Fibroblast of lung (primary cell): ENCODE measurements at regions not wholly inside any gene's neighbourhood (a gene's known extent, or its start where the extent isn't known, plus 50 kb on each side); places are given as distances from the start of the nearest gene placed in this dataset.

Source experiments
- DNase-seq, 2 donors: peaks; one replicate each; pipeline versions ENCODE4 v3.0.0 to v3.0.0-alpha.2; 2010; ENCODE audit warnings: low read depth in 2 of 2
- H2AFZ ChIP-seq: 2 replicates; pipeline ENCODE4 v1.5.1; 2012; ENCODE audit warnings: low read length, control low read depth, inconsistent platforms
- H3K27ac ChIP-seq: 2 replicates; pipeline ENCODE4 v1.5.1; 2011; ENCODE audit warnings: low read length, control low read depth; ENCODE audit not compliant: insufficient read depth
- H3K27me3 ChIP-seq: 2 replicates; pipeline ENCODE4 v1.5.1; 2011; ENCODE audit warnings: mild to moderate bottlenecking, low read length; ENCODE audit not compliant: control insufficient read depth, insufficient read depth
- H3K36me3 ChIP-seq: 2 replicates; pipeline ENCODE4 v1.5.1; 2011; ENCODE audit warnings: low read length; ENCODE audit not compliant: control insufficient read depth, insufficient read depth
- H3K4me1 ChIP-seq: 2 replicates; pipeline ENCODE4 v1.5.1; 2011; ENCODE audit warnings: low read length; ENCODE audit not compliant: control insufficient read depth, insufficient read depth; ENCODE audit errors: extremely low read depth
- H3K4me2 ChIP-seq: 2 replicates; pipeline ENCODE4 v1.5.1; 2011; ENCODE audit warnings: low read length, control low read depth; ENCODE audit not compliant: insufficient read depth; ENCODE audit errors: extremely low read depth
- H3K4me3 ChIP-seq, 4 experiments: fragments of 200-600 bp in 1 of 4; sonication (generic) in 1 of 4; replicated peaks in 1 of 4; 2 replicates each; pipeline ENCODE4 v1.5.1; 2011 to 2016; ENCODE audit warnings: low read length in 4 of 4, low read depth in 3 of 4, mild to moderate bottlenecking in 3 of 4, control low read depth in 2 of 4, inconsistent platforms in 1 of 4, mixed read lengths in 1 of 4; ENCODE audit not compliant: insufficient read depth in 1 of 4; ENCODE audit errors: control extremely low read depth in 1 of 4
- H3K79me2 ChIP-seq: 2 replicates; pipeline ENCODE4 v1.5.1; 2012; ENCODE audit warnings: mild to moderate bottlenecking, low read length, inconsistent platforms; ENCODE audit not compliant: control insufficient read depth, insufficient read depth
- H3K9ac ChIP-seq: 2 replicates; pipeline ENCODE4 v1.5.1; 2011; ENCODE audit warnings: mild to moderate bottlenecking, low read length, control low read depth; ENCODE audit not compliant: insufficient read depth
- H3K9me3 ChIP-seq: 2 replicates; pipeline ENCODE4 v1.5.1; 2012; ENCODE audit warnings: low read depth, low read length; ENCODE audit not compliant: control insufficient read depth, insufficient read depth
- H4K20me1 ChIP-seq: 2 replicates; pipeline ENCODE4 v1.5.1; 2011; ENCODE audit warnings: low read length; ENCODE audit not compliant: control insufficient read depth, insufficient read depth; ENCODE audit errors: extremely low read depth
- EZH2 ChIP-seq: IDR thresholded peaks from 2 replicates; pipeline ENCODE4 v1.5.1; 2012; ENCODE audit warnings: low read length, control low read depth, mild to moderate bottlenecking; ENCODE audit errors: missing control alignments
- TF ChIP-seq, protein P1 (sequence below), 2 donors: IDR thresholded peaks in 1 of 2; conservative IDR thresholded peaks in 1 of 2; 1 replicate in 1 of 2; 2 replicates in 1 of 2; pipeline ENCODE4 v1.5.1; 2011 to 2012; ENCODE audit warnings: low read length in 2 of 2, control low read depth in 1 of 2, inconsistent platforms in 1 of 2, low read depth in 1 of 2, mild to moderate bottlenecking in 1 of 2

DNA sequence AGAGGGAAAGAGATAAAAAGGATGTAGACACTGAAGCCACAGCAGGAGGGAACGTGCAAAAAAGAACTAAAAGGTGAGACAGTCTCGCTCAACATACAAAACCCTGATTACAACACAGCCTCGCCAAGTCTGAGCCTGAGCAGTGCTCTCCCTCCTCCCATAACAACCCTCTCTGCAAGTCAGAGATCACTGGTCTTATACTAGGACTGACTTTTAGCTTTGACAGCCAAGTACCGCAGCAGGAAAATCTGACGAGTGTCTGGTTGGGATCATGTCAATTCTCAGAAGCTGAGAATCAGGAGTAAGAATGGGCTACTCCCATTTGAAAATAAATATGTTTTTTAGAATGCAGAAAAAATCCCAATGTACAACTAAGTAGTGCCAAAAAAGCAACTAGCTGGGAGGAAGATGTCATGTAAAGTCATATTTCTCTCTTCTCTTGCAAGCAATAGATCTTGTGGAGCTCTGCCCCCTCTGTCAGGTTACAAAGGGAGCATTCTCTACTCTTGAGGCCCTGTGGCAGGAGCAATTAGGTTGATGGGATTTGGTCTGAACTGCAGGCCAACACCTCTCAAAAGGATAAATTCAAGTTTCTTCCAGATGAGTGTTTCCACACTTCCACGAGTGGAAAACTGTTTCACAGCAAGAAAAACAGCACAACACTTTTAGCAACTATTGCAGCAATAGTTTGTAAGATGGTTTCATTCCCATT lies 118.9 kb upstream of the COL21A1 start:
- no peaks in the 10 kb centered on the region for H3K79me2 ChIP-seq
- H2AFZ ChIP-seq = no peak overlapping the region
- no peak overlapping the region for H3K4me2 ChIP-seq
- no peaks in the 10 kb centered on the region for H3K27me3 ChIP-seq
- no peak overlapping the region for H3K27ac ChIP-seq
- no peak overlapping the region for H3K4me3 ChIP-seq
- TF ChIP-seq, protein P1, sequence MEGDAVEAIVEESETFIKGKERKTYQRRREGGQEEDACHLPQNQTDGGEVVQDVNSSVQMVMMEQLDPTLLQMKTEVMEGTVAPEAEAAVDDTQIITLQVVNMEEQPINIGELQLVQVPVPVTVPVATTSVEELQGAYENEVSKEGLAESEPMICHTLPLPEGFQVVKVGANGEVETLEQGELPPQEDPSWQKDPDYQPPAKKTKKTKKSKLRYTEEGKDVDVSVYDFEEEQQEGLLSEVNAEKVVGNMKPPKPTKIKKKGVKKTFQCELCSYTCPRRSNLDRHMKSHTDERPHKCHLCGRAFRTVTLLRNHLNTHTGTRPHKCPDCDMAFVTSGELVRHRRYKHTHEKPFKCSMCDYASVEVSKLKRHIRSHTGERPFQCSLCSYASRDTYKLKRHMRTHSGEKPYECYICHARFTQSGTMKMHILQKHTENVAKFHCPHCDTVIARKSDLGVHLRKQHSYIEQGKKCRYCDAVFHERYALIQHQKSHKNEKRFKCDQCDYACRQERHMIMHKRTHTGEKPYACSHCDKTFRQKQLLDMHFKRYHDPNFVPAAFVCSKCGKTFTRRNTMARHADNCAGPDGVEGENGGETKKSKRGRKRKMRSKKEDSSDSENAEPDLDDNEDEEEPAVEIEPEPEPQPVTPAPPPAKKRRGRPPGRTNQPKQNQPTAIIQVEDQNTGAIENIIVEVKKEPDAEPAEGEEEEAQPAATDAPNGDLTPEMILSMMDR (conservative IDR thresholded peaks at IDR 0.05 in 1 of 2, IDR thresholded peaks at IDR 0.05 in 1 of 2; ENCODE audit: low read depth in 1 of 2, low read length in 2 of 2) = no peak
- no peak for TF ChIP-seq EZH2
- peaks cover 9% of the 10 kb centered on the region for H3K4me1 ChIP-seq
- no peak overlapping the region for H3K9ac ChIP-seq
- no peak for DNase-seq
- no peaks in the 10 kb centered on the region for H3K36me3 ChIP-seq
- H3K9me3 ChIP-seq = no peaks in the 10 kb centered on the region
- no peaks in the 10 kb centered on the region for H4K20me1 ChIP-seq

DNA sequence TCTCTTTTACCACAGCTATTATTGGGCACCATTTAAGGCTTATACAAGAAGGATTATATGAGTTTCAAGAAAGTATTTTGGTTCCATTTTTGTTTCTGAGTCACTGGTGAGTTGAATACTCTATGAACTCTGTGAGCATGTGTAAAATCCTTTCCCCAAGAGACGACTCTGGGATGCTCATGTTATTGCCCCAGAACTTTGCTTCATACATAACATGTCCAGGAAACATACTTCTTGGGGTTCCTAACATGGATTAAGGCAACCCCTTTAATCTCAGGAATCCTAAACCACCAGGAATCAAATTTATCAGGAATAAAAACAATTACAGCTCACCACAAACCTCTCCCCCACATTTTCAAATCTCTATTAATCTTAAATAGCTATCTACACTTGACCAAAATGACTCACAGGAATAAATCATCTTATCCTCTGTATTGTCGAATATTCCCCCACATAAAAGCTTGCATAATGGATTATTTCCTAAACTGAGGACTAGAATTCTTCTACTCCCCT lies 117.5 kb upstream of the COL21A1 start:
- Histone ChIP-seq H3K4me1 (peaks cover 6% of the 10 kb centered on the region), H3K9me3 (no peaks in the 10 kb centered on the region), H4K20me1 (no peaks in the 10 kb centered on the region), H2AFZ (no peak overlapping the region), H3K27ac (no peak overlapping the region), H3K4me3 (no peak overlapping the region), H3K27me3 (no peaks in the 10 kb centered on the region), H3K9ac (no peak overlapping the region), H3K4me2 (no peak overlapping the region), H3K36me3 (no peaks in the 10 kb centered on the region), H3K79me2 (no peaks in the 10 kb centered on the region)
- TF ChIP-seq, protein P1 (conservative IDR thresholded peaks at IDR 0.05 in 1 of 2, IDR thresholded peaks at IDR 0.05 in 1 of 2; ENCODE audit: low read depth in 1 of 2, low read length in 2 of 2) = no peak
- no peak for TF ChIP-seq EZH2
- peak; percentile 71 to 88 for DNase-seq

DNA sequence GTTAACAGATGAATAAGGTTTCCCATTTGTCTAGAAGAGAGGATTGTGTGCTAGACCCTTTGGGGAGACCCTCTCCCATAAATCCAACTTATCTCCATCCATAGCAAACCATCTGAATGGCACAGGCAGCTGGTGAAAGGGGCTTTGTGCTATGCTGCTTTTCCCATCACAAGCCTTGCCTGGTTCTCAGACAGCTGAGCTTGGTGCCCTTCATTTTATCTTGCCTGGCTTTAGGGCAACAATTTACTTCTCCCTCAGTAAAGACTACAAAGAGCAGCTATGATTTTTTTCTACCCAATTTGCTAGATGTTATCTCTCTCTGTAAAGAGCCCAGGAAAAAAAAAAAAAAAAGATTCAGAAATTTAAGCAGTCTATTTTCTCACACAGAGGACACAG lies 117.0 kb upstream of the COL21A1 start:
- Histone ChIP-seq H3K79me2 (no peaks in the 10 kb centered on the region), H3K27ac (no peak overlapping the region), H3K4me1 (peaks cover 6% of the 10 kb centered on the region), H3K9me3 (no peaks in the 10 kb centered on the region), H3K4me2 (no peak overlapping the region), H3K9ac (no peak overlapping the region), H3K36me3 (no peaks in the 10 kb centered on the region), H3K4me3 (no peak overlapping the region), H4K20me1 (no peaks in the 10 kb centered on the region), H2AFZ (no peak overlapping the region), H3K27me3 (no peaks in the 10 kb centered on the region)
- TF ChIP-seq EZH2 = no peak
- TF ChIP-seq, protein P1 (conservative IDR thresholded peaks at IDR 0.05 in 1 of 2, IDR thresholded peaks at IDR 0.05 in 1 of 2; ENCODE audit: low read depth in 1 of 2, low read length in 2 of 2) = no peak
- DNase-seq = no peak
